ENCODE measurements at regions not wholly inside any gene's neighbourhood (a gene's known extent, or its start where the extent isn't known, plus 50 kb on each side); places are given as distances from the start of the nearest gene placed in this dataset.

GRCh38 chr15:62390791-62391640 is 225.9 kb upstream of the C2CD4B start:
- no peak for TF ChIP-seq POLR2A (IDR thresholded peaks at IDR 0.05)
- TF ChIP-seq EP300 (IDR thresholded peaks at IDR 0.05): no peak
- no peak for TF ChIP-seq POLR2AphosphoS5 (IDR thresholded peaks at IDR 0.05)
- no peak for TF ChIP-seq CTCF (IDR thresholded peaks at IDR 0.05)
- Histone ChIP-seq H3K27ac (peak overlapping the region; percentile 31 to 90 (median 85)), H3K4me1 (peaks cover 20 to 33% (median 31%) of the 10 kb centered on the region in 4 donors), H3K36me3 (no peaks in the 10 kb centered on the region), H3K27me3 (peaks cover 0 to 3% (median 0%) of the 10 kb centered on the region in 3 donors), H3K9me3 (no peaks in the 10 kb centered on the region), H3K4me3 (peak overlapping the region; percentile 76 to 89 (median 84))
- DNase-seq: peak; percentile 43 to 75
- intact Hi-C loops (cut with DNase I; ENCODE audit: low total_unique reads): no loop called here
- WGBS, 5 donors: 0 to 1% (median 0%) methylated on average over 25 to 62 of the region's 62 CpGs

GRCh38 chr15:62391641-62392262 is 226.7 kb upstream of the C2CD4B start:
- Histone ChIP-seq H3K9me3 (no peaks in the 10 kb centered on the region), H3K4me1 (peaks cover 20 to 33% (median 31%) of the 10 kb centered on the region in 4 donors), H3K4me3 (peak overlapping the region; percentile 76 to 89 (median 84)), H3K27ac (peak overlapping the region; percentile 31 to 90 (median 85)), H3K36me3 (no peaks in the 10 kb centered on the region), H3K27me3 (peaks cover 0 to 3% (median 0%) of the 10 kb centered on the region in 3 donors)
- peak; percentile 50 to 88 for DNase-seq
- TF ChIP-seq CTCF (IDR thresholded peaks at IDR 0.05) (peak in 4 of 7 experiments; percentile 18 to 43 (median 32)), POLR2AphosphoS5 (IDR thresholded peaks at IDR 0.05) (no peak), EP300 (IDR thresholded peaks at IDR 0.05) (no peak), POLR2A (IDR thresholded peaks at IDR 0.05) (no peak)
- WGBS, 5 donors: 0 to 1% (median 1%) methylated on average over 13 to 66 of the region's 66 CpGs
- intact Hi-C loops (cut with DNase I; ENCODE audit: low total_unique reads): no loop called here

- intact Hi-C loops (cut with DNase I; ENCODE audit: low total_unique reads): no loop called here
- Histone ChIP-seq H3K4me3 (peak overlapping the region; percentile 76 to 89 (median 84)), H3K9me3 (no peaks in the 10 kb centered on the region), H3K27ac (peak overlapping the region in 4 of 5 donors; percentile 84 to 90 (median 86)), H3K36me3 (no peaks in the 10 kb centered on the region), H3K4me1 (peaks cover 20 to 33% (median 31%) of the 10 kb centered on the region in 4 donors), H3K27me3 (peaks cover 0 to 3% (median 0%) of the 10 kb centered on the region in 3 donors)
- TF ChIP-seq EP300 (IDR thresholded peaks at IDR 0.05): no peak
- no peak for TF ChIP-seq CTCF (IDR thresholded peaks at IDR 0.05)
- TF ChIP-seq POLR2AphosphoS5 (IDR thresholded peaks at IDR 0.05): no peak
- no peak for TF ChIP-seq POLR2A (IDR thresholded peaks at IDR 0.05)
- WGBS, 5 donors: 18 to 25% (median 20%) methylated on average over 10 of the region's 10 CpGs
- DNase-seq: peak in 1 of 2 donors; percentile 58
These were observed 227.3 kb upstream of the C2CD4B start for GRCh38 chr15:62392376-62392775.

GRCh38 chr15:62393196-62393595 is 228.1 kb upstream of the C2CD4B start:
- no peak for DNase-seq
- 89 to 93% (median 89%) methylated on average over 4 of the region's 4 CpGs for WGBS, 5 donors
- Histone ChIP-seq H3K27me3 (peaks cover 0 to 3% (median 0%) of the 10 kb centered on the region in 3 donors), H3K4me1 (peaks cover 20 to 33% (median 31%) of the 10 kb centered on the region in 4 donors), H3K36me3 (no peaks in the 10 kb centered on the region), H3K9me3 (no peaks in the 10 kb centered on the region), H3K27ac (no peak overlapping the region), H3K4me3 (peak overlapping the region in 1 of 4 donors; percentile 85)
- intact Hi-C loops (cut with DNase I; ENCODE audit: low total_unique reads): no loop called here
- TF ChIP-seq CTCF (IDR thresholded peaks at IDR 0.05) (no peak), POLR2AphosphoS5 (IDR thresholded peaks at IDR 0.05) (no peak), EP300 (IDR thresholded peaks at IDR 0.05) (no peak), POLR2A (IDR thresholded peaks at IDR 0.05) (no peak)
